PC-9 (cell line): ENCODE measurements at regions not wholly inside any gene's neighbourhood (a gene's known extent, or its start where the extent isn't known, plus 50 kb on each side); places are given as distances from the start of the nearest gene placed in this dataset.

Source experiments
- EZH2 ChIP-seq: fragments of 200-600 bp; sonication (generic); IDR thresholded peaks from 2 replicates; pipeline ENCODE4 v1.8.0; 2017; ENCODE audit warnings: antibody characterized with exemption, low read depth
- TF ChIP-seq, protein P1 (sequence below): fragments of 200-600 bp; sonication (generic); conservative IDR thresholded peaks from 2 replicates; pipeline ENCODE4 v1.6.1; 2017; ENCODE audit warnings: mixed run types, antibody characterized with exemption, mild to moderate bottlenecking, moderate library complexity

DNA sequence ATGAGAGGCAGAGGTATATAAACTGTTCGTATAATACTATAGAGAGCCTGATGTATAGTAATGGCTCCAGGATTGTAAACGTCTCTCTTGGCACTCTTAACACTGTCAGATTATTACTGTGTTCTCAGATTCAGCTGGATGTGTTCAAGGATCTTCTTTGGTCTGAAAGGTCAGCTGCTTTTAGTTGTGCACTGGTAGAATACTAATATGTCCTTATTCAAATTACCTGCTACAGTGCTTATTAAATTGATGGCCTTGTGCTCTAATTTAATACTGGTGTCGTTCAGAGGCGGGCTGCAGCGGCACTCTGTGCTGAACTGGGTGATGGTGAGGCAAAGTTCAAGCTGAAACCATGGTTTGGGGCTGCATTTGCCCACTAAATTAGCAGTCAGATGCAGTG lies 216.7 kb upstream of the ARRDC3 start:
- TF ChIP-seq, protein P1, sequence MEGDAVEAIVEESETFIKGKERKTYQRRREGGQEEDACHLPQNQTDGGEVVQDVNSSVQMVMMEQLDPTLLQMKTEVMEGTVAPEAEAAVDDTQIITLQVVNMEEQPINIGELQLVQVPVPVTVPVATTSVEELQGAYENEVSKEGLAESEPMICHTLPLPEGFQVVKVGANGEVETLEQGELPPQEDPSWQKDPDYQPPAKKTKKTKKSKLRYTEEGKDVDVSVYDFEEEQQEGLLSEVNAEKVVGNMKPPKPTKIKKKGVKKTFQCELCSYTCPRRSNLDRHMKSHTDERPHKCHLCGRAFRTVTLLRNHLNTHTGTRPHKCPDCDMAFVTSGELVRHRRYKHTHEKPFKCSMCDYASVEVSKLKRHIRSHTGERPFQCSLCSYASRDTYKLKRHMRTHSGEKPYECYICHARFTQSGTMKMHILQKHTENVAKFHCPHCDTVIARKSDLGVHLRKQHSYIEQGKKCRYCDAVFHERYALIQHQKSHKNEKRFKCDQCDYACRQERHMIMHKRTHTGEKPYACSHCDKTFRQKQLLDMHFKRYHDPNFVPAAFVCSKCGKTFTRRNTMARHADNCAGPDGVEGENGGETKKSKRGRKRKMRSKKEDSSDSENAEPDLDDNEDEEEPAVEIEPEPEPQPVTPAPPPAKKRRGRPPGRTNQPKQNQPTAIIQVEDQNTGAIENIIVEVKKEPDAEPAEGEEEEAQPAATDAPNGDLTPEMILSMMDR: no peak
- TF ChIP-seq EZH2: no peak
